Neutrophil (primary cell): ENCODE measurements at regions not wholly inside any gene's neighbourhood (a gene's known extent, or its start where the extent isn't known, plus 50 kb on each side); places are given as distances from the start of the nearest gene placed in this dataset.

Experiments
- H3K27ac ChIP-seq: fragments of 200-600 bp; sonication (generic); 2 replicates; pipeline ENCODE4 v1.5.1; 2016; ENCODE audit warnings: mild to moderate bottlenecking, moderate library complexity
- H3K27me3 ChIP-seq: fragments of 200-600 bp; sonication (generic); 2 replicates; pipeline ENCODE4 v1.6.0; 2016; ENCODE audit warnings: mild to moderate bottlenecking
- H3K36me3 ChIP-seq: fragments of 200-600 bp; sonication (generic); 2 replicates; pipeline ENCODE4 v1.5.1; 2017
- H3K4me1 ChIP-seq, 2 experiments: fragments of 200-600 bp in 1 of 2; sonication (generic) in 1 of 2; 1 replicate in 1 of 2; 2 replicates in 1 of 2; pipeline versions ENCODE4 v1.5.1 to v1.6.1; 2013 to 2016; ENCODE audit warnings: low read depth in 1 of 2, low read length in 1 of 2, mild to moderate bottlenecking in 1 of 2, moderate library complexity in 1 of 2; ENCODE audit not compliant: control insufficient read depth in 1 of 2, insufficient read depth in 1 of 2
- H3K4me3 ChIP-seq, 2 experiments: fragments of 200-600 bp in 1 of 2; sonication (generic) in 1 of 2; 1 replicate in 1 of 2; 2 replicates in 1 of 2; pipeline ENCODE4 v1.5.1; 2013 to 2016; ENCODE audit warnings: low read depth in 1 of 2, low read length in 1 of 2, mild to moderate bottlenecking in 1 of 2, moderate library complexity in 1 of 2
- H3K9me3 ChIP-seq: fragments of 200-600 bp; sonication (generic); 2 replicates; pipeline ENCODE4 v1.5.1; 2016
- TF ChIP-seq, protein P1 (sequence below): fragments of 200-600 bp; sonication (generic); IDR thresholded peaks from 2 replicates; pipeline ENCODE4 v1.5.1; 2016; ENCODE audit warnings: antibody characterized with exemption

DNA sequence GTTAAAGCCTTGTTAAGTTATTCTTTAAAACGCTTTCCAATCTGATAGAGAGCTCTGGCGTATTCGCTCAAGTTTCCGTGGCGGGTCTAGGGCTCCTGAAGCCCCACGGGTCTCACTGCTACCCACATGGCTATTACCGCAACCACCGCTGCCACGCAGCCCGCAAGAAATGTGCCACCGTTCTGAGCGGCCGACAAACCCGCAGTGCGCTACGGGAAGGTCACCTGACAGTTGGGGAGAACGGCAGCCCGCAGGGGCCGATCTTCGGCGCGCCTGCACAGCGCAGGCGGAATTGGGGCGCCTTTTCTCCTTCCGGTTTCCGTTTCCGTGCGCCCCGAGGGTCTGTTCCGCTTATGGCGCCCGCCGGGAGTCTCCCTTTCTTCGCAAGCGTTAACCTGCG lies 76.6 kb upstream of the SNRPN start:
- TF ChIP-seq, protein P1, sequence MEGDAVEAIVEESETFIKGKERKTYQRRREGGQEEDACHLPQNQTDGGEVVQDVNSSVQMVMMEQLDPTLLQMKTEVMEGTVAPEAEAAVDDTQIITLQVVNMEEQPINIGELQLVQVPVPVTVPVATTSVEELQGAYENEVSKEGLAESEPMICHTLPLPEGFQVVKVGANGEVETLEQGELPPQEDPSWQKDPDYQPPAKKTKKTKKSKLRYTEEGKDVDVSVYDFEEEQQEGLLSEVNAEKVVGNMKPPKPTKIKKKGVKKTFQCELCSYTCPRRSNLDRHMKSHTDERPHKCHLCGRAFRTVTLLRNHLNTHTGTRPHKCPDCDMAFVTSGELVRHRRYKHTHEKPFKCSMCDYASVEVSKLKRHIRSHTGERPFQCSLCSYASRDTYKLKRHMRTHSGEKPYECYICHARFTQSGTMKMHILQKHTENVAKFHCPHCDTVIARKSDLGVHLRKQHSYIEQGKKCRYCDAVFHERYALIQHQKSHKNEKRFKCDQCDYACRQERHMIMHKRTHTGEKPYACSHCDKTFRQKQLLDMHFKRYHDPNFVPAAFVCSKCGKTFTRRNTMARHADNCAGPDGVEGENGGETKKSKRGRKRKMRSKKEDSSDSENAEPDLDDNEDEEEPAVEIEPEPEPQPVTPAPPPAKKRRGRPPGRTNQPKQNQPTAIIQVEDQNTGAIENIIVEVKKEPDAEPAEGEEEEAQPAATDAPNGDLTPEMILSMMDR, result no peak
- Histone ChIP-seq H3K4me3 (no peak overlapping the region), H3K36me3 (no peaks in the 10 kb centered on the region), H3K9me3 (no peaks in the 10 kb centered on the region), H3K4me1 (no peaks in the 10 kb centered on the region), H3K27me3 (peaks cover 11% of the 10 kb centered on the region), H3K27ac (no peak overlapping the region)

DNA sequence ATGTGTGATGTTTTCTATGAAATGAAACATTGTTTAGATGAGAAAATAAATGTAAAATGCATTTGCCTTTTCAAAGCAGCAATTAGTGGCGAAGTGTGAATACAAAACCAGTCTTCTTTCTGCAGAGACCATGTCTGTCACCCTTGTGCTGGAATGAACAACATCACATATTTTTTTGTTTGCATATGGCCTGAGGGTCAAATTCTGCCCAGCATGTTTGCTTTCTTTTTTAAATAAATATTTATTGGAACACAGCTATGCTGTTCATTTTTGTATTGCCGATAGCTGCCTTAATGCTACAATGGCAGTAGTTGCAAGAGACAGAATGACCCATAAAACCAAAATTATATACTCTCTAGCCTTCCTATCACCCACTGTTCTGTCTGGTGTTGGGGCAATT lies 75.3 kb upstream of the SNRPN start:
- Histone ChIP-seq H3K36me3 (no peaks in the 10 kb centered on the region), H3K4me3 (no peak overlapping the region), H3K9me3 (no peaks in the 10 kb centered on the region), H3K4me1 (no peaks in the 10 kb centered on the region), H3K27ac (no peak overlapping the region), H3K27me3 (peaks cover 11% of the 10 kb centered on the region)
- TF ChIP-seq, protein P1, result no peak

DNA sequence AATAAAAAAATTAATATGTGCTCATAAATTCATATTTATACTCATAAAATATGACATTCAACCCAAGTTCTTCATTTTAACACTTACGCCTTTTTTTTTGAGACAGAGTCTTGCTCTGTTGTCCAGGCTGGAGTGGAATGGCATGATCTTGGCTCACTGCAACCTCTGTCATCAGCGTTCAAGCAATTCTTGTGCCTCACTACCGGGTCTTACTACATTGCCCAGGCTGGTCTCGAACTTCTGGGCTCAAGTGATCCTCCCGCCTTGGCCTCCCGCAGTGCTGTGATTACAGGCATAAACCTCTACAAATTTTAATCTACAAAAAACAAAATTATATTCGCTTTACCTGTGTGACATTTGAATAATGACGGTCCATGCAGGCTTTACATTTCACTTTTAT lies 74.1 kb upstream of the SNRPN start:
- H3K9me3 ChIP-seq, result no peaks in the 10 kb centered on the region
- TF ChIP-seq, protein P1, result no peak
- peaks cover 11% of the 10 kb centered on the region for H3K27me3 ChIP-seq
- H3K27ac ChIP-seq, result no peak overlapping the region
- H3K4me1 ChIP-seq, result no peaks in the 10 kb centered on the region
- no peaks in the 10 kb centered on the region for H3K36me3 ChIP-seq
- no peak overlapping the region for H3K4me3 ChIP-seq

DNA sequence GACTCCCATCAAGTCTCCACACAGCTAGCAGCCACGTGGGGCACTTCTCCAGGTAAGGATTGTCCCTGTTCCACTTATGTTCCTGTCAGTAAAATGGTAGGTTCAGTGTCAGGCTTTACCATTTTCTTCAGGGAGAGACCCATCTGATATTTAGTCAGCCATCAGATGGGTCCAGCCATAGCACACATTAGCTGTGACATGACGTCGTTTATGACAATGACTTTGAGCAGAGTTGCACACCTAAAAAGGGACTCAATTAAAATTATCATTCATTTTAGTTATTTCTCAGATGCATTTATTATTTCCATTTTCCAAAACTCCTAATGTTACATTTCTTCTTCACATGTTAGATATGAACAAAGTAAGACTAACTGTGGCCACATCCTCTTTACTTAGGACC lies 68.2 kb upstream of the SNRPN start:
- Histone ChIP-seq H3K4me1 (no peaks in the 10 kb centered on the region), H3K4me3 (no peak overlapping the region), H3K27ac (no peak overlapping the region), H3K9me3 (no peaks in the 10 kb centered on the region), H3K27me3 (no peaks in the 10 kb centered on the region), H3K36me3 (no peaks in the 10 kb centered on the region)
- TF ChIP-seq, protein P1, result no peak

DNA sequence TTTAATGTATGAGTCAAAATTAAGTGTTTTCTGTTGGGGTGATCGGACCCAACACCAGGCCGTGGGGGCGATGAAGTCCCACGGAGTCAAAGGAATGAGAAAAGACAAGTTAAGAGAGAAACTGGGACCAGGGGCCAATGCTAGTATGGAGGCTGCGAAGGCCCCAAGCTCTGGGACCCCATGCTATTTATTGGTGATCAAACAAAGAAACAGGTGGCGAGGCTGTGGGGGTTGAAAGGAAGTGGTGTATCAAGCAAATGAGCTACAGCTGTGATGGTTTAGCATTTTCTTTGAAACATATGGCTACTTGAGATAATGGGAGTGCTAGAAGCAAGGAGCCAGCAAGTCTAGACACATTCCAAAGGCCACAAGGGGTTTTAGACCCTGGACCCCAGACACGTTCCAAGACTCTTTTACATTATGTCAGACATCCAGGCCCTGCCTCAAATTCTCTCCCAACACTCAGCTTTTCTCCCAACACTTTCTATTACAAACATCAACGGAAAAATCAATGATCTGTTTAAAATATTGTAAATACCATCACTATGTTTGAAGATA lies 56.0 kb upstream of the SNRPN start:
- no peak overlapping the region for H3K4me3 ChIP-seq
- TF ChIP-seq, protein P1, result no peak
- H3K36me3 ChIP-seq, result no peaks in the 10 kb centered on the region
- no peaks in the 10 kb centered on the region for H3K27me3 ChIP-seq
- no peaks in the 10 kb centered on the region for H3K9me3 ChIP-seq
- no peak overlapping the region for H3K27ac ChIP-seq
- no peaks in the 10 kb centered on the region for H3K4me1 ChIP-seq

DNA sequence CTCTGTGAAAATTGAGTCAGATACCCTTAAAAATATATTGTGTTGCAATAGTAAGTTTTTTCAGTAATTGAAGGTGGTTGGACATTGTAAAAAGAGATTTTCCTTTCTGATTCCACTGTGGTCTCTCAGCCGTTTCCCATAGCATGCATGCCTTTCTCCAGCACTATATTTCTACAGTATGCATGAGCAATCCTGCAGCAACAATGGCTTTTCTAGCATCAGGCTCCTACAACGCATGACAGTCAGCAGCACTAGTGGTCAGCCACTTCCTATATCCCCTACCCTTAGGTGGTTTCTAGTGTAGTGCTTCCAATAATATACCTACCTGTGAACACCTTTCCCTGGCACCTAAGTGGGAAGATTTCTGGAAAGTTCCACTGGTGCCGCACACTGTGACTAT lies 55.4 kb upstream of the SNRPN start:
- H3K9me3 ChIP-seq, result no peaks in the 10 kb centered on the region
- H3K4me1 ChIP-seq, result no peaks in the 10 kb centered on the region
- no peak overlapping the region for H3K4me3 ChIP-seq
- TF ChIP-seq, protein P1, result no peak
- no peaks in the 10 kb centered on the region for H3K36me3 ChIP-seq
- no peaks in the 10 kb centered on the region for H3K27me3 ChIP-seq
- H3K27ac ChIP-seq, result no peak overlapping the region
